Limb (tissue), 2 donors: ENCODE measurements at regions not wholly inside any gene's neighbourhood (a gene's known extent, or its start where the extent isn't known, plus 50 kb on each side); places are given as distances from the start of the nearest gene placed in this dataset.
"Not testable (repeated sequence)": the region's sequence is repeated elsewhere in the genome, so short reads cannot be mapped to it uniquely, and the experiment has no call there.

Experiments used
- DNase-seq, 2 donors: peaks; one replicate each; pipeline ENCODE4 v3.0.0-alpha.2; 2016; ENCODE audit errors: extremely low spot score in 2 of 2

GRCh38 chr12:9372202-9372601, 164.0 kb upstream of the PZP start:
- no peak for DNase-seq

DNA sequence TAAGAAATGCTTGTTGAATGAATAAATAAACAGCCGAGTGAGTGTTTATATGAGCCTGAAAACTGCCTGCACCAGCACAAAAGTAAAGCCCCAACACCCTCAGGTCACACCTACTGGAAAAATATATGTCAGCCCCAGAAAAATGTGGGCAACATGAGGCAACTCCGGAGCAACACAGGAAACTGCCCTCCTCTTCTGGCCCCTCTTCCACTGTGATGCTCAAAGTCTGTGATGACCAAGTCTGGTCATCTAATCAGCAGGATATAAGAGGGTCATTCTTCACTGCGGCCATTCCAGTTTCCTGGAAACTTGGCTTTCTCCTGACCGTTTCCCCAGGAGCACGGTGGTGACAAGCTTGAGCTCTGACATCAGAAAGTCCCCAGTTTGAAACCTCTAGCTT, 159.6 kb upstream of the PZP start:
- DNase-seq, result no peak

- no peak for DNase-seq
These were observed 159.0 kb upstream of the PZP start for GRCh38 chr12:9367201-9367600.

DNA sequence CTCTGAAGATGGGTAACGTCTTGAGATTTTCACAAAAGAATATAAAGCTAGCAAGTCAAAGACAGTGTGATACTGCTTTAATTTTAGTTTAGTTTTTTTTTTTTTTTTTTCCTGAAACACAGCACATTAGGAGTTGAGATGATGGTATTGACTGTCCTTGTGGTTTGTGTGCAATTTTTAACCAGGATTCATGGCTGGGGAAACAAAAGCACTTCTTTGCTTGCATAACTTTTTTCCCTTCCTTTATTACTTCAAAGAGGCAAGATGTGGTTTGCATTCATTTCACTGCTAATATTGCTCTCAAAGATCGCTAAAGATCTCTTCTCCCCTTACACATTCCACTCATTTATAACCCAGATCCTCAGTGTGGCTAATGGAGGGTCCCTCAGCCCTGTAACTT, 157.1 kb upstream of the PZP start:
- no peak for DNase-seq

- no peak for DNase-seq
These were observed 156.3 kb upstream of the PZP start for GRCh38 chr12:9364224-9365176.

DNA sequence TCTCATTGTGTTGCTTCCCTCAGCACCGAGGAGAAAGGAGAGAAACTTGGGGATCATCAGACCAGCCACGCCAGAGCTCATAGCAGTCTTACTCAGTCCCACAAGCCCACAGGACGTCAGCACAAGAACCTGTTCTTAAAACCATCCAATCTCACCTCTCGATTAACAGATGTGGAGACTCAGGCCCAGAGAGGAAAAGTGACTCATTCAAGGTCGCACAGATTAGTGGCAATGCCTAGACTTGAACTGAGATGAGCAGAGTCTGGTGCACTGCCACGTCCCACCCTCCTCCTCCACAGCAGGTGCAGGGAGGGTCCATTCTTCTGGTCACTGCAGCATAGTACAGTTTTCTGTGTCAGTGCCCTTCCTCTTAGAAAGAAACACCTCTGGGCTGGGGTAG, 154.9 kb upstream of the PZP start:
- no peak for DNase-seq

GRCh38 chr12:9361879-9362326, 153.7 kb upstream of the PZP start:
- DNase-seq, result no peak

GRCh38 chr12:9354009-9354754, 146.0 kb upstream of the PZP start:
- not testable (repeated sequence) for DNase-seq

GRCh38 chr12:9351136-9351535, 142.9 kb upstream of the PZP start:
- no peak for DNase-seq

GRCh38 chr12:9349888-9350885, 142.0 kb upstream of the PZP start:
- no peak for DNase-seq

GRCh38 chr12:9348906-9349518, 140.8 kb upstream of the PZP start:
- DNase-seq, result no peak

GRCh38 chr12:9347328-9348127, 139.3 kb upstream of the PZP start:
- DNase-seq, result no peak

GRCh38 chr12:9346866-9347327, 138.7 kb upstream of the PZP start:
- DNase-seq, result no peak

DNA sequence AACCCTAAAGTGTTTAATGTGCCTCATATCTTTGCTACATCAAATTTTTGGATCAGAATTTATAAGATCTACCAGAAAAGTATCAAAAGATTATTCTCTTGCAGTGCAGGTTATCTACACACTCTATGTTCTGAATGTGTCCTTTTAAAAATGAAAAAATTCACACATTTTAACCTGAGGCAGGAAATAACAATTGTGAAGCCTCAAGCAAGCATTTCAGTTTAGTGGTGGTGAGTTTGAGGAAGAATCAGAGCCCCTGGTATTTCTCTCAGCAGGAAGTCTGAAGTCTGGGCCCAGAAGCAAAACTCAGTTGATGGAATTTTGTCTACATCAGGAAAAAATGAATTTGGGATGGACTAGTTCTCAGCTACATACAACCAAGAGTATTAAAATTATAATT, 137.0 kb upstream of the PZP start:
- no peak for DNase-seq

- DNase-seq, result no peak
These were observed 136.3 kb upstream of the PZP start for GRCh38 chr12:9344541-9344940.

DNA sequence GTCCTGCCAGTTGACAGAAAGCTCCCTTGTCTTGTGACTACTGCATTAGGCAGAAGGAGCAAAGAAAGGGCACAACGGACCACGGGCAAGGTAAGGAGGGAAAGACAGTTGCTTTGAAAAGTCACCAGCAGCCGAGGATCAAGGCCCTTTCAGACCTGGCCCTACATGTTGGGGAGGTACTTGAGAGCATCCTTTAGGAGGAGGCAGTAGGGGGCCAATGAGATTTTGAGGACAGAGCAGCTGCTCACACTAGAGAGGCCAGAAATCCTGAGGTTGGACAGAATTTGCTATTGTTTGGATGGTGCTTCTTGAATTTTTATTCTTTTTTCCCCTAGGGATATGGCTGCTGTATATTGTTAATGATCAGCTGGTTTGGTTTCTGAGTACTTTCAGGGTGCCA, 135.5 kb upstream of the PZP start:
- DNase-seq, result no peak

- DNase-seq, result no peak
These were observed 134.6 kb upstream of the PZP start for GRCh38 chr12:9342614-9343353.

DNA sequence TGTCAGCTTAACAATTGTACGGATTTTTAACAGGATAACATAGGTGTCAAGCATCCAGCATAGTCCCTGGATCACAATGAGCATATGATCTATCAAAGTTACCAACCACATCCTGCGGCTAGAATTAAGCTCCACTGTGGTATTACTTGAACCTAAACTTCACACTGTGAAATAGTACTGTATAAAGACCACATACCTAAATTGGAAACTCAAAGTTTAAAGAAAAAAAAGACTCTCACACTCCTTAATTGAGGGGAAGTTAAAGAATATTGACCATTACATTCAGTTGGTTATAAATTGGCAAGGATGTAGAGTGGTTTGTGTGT, 133.0 kb upstream of the PZP start:
- DNase-seq, result no peak
